ENCODE measurements at regions not wholly inside any gene's neighbourhood (a gene's known extent, or its start where the extent isn't known, plus 50 kb on each side); places are given as distances from the start of the nearest gene placed in this dataset.

- Histone ChIP-seq H2AFZ (ENCODE audit: low read length) (no peak overlapping the region), H3K9me3 (ENCODE audit: low read length) (no peaks in the 10 kb centered on the region), H3K79me2 (ENCODE audit: insufficient read depth, low read depth, low read length) (no peaks in the 10 kb centered on the region), H3K36me3 (ENCODE audit: insufficient read depth, low read length) (no peaks in the 10 kb centered on the region), H3K4me3 (ENCODE audit: low read depth, low read length, poor library complexity, severe bottlenecking) (no peak overlapping the region), H3K4me1 (ENCODE audit: insufficient read depth, low read length, poor library complexity, severe bottlenecking) (no peaks in the 10 kb centered on the region), H4K20me1 (ENCODE audit: insufficient read depth, low read length) (no peaks in the 10 kb centered on the region), H3K9me2 (ENCODE audit: insufficient read depth, low read length) (no peaks in the 10 kb centered on the region), H3K4me2 (ENCODE audit: low read length) (no peak overlapping the region), H3K27ac (ENCODE audit: low read depth, low read length, poor library complexity, severe bottlenecking) (no peak overlapping the region)
- intact Hi-C loops (cut with micrococcal nuclease; ENCODE audit: unreplicated experiment): no loop called here
- DNase-seq (ENCODE audit: low spot score): no peak
- TF ChIP-seq CTCF (conservative IDR thresholded peaks at IDR 0.05; ENCODE audit: low read length): no peak
- no peak for TF ChIP-seq EZH2phosphoT487 (IDR thresholded peaks at IDR 0.05; ENCODE audit: borderline replicate concordance, low read depth, low read length)
- ChIA-PET CTCF (ENCODE audit: unreplicated experiment) (no interaction called here), POLR2A (no interaction called here)
- BruUV-seq (replicated peaks): no TSS peak
Observed at GRCh38 chrX:13937370-13938050, 92.2 kb downstream of the GEMIN8 start.

DNA sequence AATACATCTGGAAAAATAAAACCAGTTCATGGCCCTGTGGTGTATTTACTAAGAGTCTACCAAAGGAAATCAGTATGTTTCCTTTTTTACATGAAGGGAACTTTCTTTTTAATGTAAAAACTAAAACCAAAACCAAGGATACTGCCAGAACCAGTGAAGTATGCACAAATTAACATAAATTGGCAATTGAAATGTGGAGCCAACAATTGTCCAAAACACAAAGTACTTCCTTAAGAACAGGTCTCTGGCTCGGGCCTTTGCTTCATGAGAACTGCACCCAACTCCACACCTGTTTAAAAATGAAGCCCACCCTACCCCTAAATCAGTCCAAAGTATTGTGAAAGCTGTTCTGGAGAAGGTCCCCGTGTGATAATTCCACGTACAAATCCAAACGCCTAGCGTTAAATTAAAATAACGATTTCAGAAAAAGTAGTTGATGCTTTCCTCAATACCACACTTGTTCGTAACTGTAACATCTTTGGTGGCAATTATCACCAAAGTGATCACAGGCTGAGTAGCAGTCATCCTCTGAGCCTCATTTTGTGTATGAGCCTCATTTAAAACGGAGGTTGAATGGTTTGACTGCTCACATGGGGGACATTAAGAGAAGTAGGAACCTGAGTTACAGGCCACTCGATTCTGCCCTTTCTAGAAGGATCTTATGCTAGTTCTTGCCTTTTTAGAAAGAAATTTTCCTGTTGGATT is 93.0 kb downstream of the GEMIN8 start:
- TF ChIP-seq EZH2phosphoT487 (IDR thresholded peaks at IDR 0.05; ENCODE audit: borderline replicate concordance, low read depth, low read length): no peak
- no peak for TF ChIP-seq CTCF (conservative IDR thresholded peaks at IDR 0.05; ENCODE audit: low read length)
- H2AFZ ChIP-seq (ENCODE audit: low read length): no peak overlapping the region
- no peaks in the 10 kb centered on the region for H3K79me2 ChIP-seq (ENCODE audit: insufficient read depth, low read depth, low read length)
- H4K20me1 ChIP-seq (ENCODE audit: insufficient read depth, low read length): no peaks in the 10 kb centered on the region
- H3K4me2 ChIP-seq (ENCODE audit: low read length): no peak overlapping the region
- DNase-seq (ENCODE audit: low spot score): no peak
- CTCF ChIA-PET (ENCODE audit: unreplicated experiment): no interaction called here
- no peak overlapping the region for H3K27ac ChIP-seq (ENCODE audit: low read depth, low read length, poor library complexity, severe bottlenecking)
- no peaks in the 10 kb centered on the region for H3K36me3 ChIP-seq (ENCODE audit: insufficient read depth, low read length)
- no peaks in the 10 kb centered on the region for H3K9me2 ChIP-seq (ENCODE audit: insufficient read depth, low read length)
- no TSS peak for BruUV-seq (replicated peaks)
- no peak overlapping the region for H3K4me3 ChIP-seq (ENCODE audit: low read depth, low read length, poor library complexity, severe bottlenecking)
- H3K4me1 ChIP-seq (ENCODE audit: insufficient read depth, low read length, poor library complexity, severe bottlenecking): no peaks in the 10 kb centered on the region
- H3K9me3 ChIP-seq (ENCODE audit: low read length): no peaks in the 10 kb centered on the region
- intact Hi-C loops (cut with micrococcal nuclease; ENCODE audit: unreplicated experiment): no loop called here
- POLR2A ChIA-PET: no interaction called here

DNA sequence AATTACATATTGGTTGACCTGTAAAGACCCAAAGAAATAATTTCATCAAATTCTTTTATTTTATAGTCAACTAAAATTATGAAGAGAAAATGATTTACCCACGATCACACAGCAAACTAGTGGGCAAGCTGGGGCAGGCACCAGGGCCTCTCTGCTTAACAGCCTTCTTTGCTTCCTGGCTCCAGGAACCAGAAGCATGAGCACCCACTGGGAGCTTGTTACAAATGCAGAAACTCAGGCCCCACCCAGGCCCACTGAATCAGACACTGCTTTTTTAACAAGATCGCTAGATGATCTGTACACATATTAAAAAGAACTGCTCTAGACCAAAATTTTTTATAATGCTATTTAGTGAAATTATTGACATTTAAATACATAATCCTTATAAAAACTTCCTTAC is 95.0 kb downstream of the GEMIN8 start:
- no peaks in the 10 kb centered on the region for H3K9me3 ChIP-seq (ENCODE audit: low read length)
- no peak overlapping the region for H3K4me3 ChIP-seq (ENCODE audit: low read depth, low read length, poor library complexity, severe bottlenecking)
- TF ChIP-seq EZH2phosphoT487 (IDR thresholded peaks at IDR 0.05; ENCODE audit: borderline replicate concordance, low read depth, low read length) (no peak), CTCF (conservative IDR thresholded peaks at IDR 0.05; ENCODE audit: low read length) (no peak)
- no peaks in the 10 kb centered on the region for H3K4me1 ChIP-seq (ENCODE audit: insufficient read depth, low read length, poor library complexity, severe bottlenecking)
- intact Hi-C loops (cut with micrococcal nuclease; ENCODE audit: unreplicated experiment): no loop called here
- H3K27ac ChIP-seq (ENCODE audit: low read depth, low read length, poor library complexity, severe bottlenecking): no peak overlapping the region
- POLR2A ChIA-PET: no interaction called here
- DNase-seq (ENCODE audit: low spot score): no peak
- H4K20me1 ChIP-seq (ENCODE audit: insufficient read depth, low read length): no peaks in the 10 kb centered on the region
- no peaks in the 10 kb centered on the region for H3K36me3 ChIP-seq (ENCODE audit: insufficient read depth, low read length)
- H3K4me2 ChIP-seq (ENCODE audit: low read length): no peak overlapping the region
- H3K9me2 ChIP-seq (ENCODE audit: insufficient read depth, low read length): no peaks in the 10 kb centered on the region
- H2AFZ ChIP-seq (ENCODE audit: low read length): no peak overlapping the region
- CTCF ChIA-PET (ENCODE audit: unreplicated experiment): interaction anchor here (0.6 kb wide), 1 partner anchor 23 kb away, joined by 3 read pairs; no protein-coding TSS in a partner anchor
- no TSS peak for BruUV-seq (replicated peaks)
- H3K79me2 ChIP-seq (ENCODE audit: insufficient read depth, low read depth, low read length): no peaks in the 10 kb centered on the region

All from OCI-LY7 (cell line).